GM19035 (cell line): ENCODE measurements at regions not wholly inside any gene's neighbourhood (a gene's known extent, or its start where the extent isn't known, plus 50 kb on each side); places are given as distances from the start of the nearest gene placed in this dataset.

Source experiments
- ATAC-seq: cut with Tn5 transposase; IDR thresholded peaks from one replicate; pipeline ENCODE4 v1.9.1; 2021; ENCODE audit not compliant: unreplicated experiment

DNA sequence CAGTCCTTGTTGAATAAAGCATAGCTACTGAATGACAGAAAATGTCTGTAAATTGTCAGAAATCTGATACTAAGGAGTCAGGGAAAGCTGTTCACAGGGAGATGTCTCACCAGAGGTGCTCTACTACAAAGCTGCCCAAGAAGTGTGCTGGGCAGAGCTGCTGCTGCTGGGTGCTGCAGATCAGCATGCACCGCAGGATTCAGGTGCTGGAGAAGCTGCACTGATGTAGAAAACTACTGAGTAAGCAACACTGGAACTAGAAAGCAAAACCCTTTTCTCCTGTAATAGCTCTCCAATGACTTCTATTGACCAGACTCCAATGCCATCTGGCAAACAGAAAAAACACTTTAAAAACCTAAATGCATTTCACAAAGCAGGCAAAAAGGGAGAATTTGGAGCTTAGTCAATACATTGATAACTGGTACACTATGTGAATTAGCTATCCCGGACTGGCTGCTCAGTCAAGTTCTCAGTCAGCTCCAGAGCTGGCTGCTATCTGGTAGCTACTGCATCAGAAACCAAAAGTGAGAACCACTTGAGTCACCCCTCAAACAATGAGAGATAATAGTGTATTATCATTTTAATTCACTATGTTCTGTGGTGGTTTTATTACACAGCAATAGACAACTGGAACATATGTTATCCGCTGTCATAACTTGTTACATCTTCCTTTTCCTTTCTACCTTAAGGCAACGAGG, 493.1 kb downstream of the CPS1 start:
- ATAC-seq = no peak

DNA sequence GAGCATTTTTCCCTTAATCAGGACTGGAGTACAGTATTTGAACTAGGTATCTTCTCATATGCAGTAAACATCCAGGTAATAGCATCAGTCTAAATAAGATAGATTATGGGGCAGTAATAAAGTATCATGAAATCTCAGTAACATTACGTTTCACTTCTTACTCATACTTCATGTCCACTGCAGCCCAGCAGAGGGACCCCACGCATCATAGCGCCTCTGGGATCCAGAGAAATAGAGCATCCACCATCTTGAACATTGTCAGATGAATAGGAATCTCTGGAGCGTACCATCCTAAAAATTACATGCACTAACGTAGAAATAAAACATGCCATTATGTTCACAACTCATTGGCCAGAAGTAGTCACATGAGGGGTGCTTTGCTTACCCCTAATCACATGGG, 499.0 kb downstream of the CPS1 start:
- ATAC-seq = no peak

DNA sequence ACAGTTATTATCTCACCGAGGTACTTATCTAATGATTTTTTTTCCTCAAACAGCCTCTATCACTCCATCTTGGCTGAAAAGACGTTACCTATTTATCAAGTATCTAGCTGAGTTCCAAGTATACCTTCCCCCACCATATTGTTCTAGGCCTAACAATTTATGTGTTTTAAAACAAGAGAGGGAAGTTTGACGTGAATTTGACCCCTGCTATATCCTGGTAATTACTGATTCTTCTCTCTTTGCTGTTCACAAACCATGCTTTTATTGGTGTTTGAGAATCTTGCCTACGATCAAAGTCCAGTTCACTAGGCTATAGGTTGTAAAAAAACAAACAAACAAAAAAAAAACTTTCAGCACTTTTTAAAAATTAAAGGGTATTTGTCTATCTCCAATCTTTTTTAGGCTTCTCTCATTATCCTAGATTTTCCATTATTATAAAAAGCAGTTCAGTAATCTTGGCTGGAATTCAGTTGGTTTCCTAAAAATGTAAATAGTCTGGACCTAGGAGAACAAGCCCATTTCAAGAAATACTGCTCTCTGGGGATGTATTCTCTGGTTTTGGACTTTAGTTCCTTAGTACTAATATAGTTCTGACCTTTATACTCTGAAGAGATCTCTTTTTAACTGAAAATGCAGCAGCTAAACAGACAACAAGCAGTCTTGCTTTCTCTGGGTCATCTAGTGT, 505.4 kb downstream of the CPS1 start:
- no peak for ATAC-seq

DNA sequence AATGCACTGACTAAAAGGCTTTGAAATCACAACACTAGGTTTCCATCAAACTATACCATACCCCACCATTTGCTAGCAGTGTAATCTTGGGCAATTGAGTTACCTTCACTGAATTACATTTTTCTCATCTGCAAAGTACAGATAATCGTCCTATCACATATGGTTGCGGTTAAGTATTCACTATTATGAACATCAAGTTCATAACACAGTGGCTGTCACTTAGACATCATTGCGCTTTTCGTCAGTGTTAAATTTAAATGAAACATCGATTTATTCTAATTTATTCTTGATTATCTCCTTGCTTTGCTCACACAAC, 505.9 kb downstream of the CPS1 start:
- no peak for ATAC-seq

DNA sequence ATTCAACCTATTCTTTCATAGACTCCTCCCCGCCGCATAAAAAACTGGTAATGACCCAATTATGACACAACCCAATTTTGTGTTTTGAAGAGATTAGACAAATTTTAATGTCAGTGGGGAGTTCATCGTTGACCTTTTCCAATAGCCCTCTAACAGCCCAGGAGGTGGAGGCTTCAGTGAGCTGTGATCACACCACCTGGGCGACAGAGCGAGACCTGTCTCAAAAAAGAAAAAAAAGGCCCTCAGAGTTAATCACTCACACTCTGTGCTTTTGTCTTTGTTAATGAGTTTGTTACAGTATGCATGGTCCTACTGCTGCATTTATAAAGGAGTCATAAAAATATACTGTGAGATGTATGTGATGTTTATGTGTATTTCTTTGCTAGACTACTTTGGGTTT, 510.6 kb downstream of the CPS1 start:
- ATAC-seq = no peak

DNA sequence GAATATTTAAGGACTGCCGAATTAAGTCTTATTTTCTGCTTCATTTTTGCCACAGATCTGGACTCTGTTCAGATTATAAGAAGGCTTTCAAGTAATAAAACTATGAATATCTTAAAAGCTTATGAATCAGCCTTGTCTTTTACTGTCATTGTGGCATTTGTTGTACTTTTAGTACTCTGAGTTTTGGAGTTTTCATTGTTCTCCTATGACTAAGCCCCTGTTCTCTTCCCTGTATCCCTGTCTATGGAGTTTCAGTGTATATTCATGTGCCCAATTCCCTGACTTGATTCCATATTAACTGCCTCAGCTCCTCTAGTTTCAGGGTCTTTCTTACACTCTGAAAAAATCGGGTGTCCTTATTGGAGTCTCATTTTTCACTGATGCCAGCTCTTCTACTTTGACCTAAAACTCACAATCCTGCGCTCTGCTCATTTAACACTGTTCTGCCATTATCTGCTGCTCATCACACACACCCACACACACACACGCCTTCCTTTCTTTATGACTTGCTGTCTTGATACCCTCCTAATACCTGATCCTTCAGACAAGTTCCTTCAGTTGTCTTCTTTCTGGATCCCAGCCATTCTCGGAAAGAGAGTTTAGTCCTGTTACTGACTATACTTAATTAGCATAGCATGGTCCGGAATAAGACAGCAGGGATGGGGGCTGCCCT, 511.8 kb downstream of the CPS1 start:
- ATAC-seq = no peak

DNA sequence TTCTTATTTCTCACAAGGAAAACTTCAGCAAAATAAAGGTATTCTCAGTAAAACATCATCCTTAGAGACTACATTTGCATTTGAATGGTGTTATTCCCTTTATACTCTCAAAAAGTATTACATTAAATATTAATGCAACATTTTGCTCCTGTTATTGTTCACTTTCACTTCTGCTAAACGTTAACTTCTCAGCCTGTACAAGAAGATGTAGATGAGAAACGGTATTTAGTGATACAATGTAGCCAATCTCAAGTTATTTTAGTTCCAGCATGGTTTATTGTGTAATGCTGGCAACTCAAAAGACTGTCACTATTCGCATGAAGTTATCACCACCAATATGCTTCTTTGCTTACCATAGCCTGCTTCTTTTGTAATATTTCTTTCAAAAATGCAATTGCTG, 514.1 kb downstream of the CPS1 start:
- no peak for ATAC-seq

DNA sequence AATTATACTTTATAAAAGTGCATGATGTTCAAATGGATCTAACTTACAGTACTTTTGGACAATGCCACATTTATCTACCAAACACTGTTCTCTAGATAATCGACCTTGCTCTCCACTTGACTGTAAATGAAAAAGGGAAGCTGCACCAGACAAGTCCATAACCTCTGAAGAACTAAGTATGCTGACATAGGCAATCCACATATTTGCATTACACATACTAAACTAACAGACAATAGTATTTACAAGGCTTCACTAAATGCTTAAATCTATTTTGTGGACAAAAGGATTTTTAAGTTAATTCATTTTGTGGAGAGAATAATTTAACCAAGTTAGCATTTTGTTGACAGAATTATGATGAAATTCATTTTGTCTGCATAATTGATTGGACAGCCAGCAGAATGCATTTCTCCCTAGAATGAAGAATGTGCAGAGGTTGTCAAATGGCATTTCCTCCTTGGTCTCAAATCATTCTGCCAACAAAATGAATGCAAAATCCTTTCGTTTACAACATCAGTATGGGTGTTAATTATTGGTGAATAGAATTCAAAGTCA, 520.9 kb downstream of the CPS1 start:
- no peak for ATAC-seq

DNA sequence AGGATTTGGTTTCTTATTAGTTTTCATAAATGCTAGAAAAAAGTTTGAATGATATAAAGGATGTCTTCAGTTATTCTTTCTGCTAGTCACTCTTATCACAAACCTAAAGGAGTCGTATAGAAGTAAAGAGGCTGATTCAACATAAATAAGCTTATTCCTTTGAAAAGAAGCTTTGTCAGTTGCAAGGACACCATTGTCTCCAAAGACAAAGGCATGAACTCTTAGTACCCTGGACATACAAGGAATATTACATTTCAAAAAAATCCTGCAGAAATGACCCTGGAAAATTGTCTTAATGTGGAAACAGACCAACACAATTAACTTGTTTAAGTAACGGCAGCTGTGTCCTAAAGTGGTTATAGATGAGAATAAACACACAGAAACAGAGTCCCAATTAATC, 528.0 kb downstream of the CPS1 start:
- no peak for ATAC-seq

DNA sequence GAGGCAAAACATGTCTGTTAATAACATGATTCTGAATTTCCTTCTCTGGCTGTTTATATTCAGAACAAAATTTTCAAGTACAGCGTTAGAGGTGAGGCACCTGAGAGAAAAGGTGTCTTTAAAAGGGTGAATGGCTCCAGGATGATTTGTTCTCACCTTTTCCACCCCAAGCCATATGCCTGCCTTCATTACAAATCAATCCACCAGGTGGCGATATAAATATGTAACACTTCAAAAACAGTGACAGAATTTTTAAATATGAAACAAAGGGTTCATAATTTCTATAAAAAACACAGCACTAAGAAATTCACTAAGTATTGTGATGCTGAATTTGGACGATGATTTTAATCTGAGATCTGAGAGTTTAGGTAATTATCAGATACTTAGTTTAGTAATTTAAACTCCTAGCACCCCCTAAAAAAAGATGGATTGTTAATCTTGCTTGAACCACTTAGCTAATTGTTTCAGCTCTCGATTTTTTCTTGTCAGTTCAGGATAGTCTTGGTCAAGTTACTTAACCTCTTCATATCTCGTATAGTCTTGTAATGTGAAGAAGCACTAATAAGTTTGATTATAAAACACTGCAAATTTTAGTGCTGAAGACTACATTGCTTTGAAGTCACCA, 528.8 kb downstream of the CPS1 start:
- ATAC-seq = peak; percentile 71

DNA sequence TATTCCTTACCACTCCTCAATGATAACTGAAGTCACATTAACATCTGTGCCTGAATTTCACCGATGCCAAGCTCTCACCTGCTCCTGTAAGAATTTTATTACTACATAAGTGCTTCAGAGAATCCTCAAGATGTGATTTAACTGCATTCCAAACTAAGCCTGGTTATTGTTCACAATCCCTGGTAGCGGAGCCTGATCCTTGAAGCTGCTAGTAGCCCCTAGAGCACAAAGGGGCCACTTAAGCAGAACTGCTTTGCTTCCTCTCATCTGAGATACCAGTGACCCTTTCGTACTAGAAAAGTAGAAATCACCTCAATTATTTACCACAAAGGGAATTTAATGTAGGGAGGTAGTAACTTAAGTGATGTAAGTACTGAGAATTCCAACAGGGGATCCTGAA, 529.6 kb downstream of the CPS1 start:
- ATAC-seq = no peak

DNA sequence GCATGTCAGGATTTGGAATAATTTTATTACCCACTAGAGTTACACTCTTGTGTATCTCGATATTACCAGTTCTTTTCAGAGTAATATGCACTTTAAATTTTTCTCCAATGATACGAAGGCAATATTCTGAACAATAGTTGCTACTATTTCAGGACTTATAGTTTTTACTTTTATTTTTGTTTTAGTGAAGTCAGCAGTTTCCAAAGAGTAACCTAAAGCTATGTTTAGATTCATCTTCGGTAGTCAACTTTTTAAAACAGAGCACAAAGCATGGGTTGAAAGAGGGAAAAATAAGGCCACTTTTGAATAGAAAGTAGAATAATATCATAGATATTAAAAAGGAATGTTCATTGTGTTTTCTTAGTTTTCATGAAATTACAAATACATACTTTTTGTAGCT, 532.7 kb downstream of the CPS1 start:
- no peak for ATAC-seq

DNA sequence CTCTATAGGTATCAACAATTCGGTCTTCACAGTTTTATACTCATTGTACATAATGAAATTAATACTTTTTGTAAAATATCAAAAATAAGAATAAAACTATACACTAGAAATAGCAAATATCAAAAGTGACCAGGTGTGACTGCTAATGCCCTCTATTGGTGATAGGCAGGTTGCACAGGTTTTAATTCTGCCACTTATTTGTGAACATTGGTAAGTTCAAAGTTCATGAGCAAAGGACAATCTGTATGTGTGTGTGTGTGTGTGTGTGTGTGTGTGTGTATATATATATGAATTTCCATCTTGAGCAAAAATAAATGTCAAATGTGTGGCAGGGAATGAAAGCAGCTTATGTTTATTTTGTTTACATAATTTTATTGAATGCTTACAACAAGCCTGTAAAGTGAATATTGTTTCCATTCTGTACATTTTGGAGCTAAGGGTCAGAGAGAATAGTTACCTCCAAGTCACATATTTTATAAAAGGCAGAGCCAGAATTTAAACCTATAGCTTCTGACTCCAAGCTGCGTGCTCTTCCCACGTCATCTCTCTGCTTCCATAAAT, 537.4 kb downstream of the CPS1 start:
- peak; percentile 65 for ATAC-seq

DNA sequence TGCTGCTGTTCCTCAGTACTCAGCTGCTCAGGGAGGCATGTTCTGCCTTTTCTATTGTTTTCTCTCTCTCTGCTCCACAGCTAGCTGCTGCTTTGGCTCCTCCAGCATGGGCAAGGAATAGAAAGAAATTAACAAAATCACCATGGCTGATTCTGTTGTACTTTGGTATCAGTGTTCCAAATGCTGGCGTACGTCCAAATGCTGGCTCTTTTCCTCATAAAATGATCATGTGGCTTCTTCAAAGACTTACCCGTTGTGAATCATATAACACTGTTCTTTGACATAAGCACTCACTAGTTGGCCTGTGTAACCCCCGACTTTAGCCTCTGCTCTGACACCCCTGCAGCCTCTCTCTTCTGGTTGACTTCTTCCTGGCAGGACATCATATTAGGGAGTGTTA, 547.6 kb downstream of the CPS1 start:
- no peak for ATAC-seq

DNA sequence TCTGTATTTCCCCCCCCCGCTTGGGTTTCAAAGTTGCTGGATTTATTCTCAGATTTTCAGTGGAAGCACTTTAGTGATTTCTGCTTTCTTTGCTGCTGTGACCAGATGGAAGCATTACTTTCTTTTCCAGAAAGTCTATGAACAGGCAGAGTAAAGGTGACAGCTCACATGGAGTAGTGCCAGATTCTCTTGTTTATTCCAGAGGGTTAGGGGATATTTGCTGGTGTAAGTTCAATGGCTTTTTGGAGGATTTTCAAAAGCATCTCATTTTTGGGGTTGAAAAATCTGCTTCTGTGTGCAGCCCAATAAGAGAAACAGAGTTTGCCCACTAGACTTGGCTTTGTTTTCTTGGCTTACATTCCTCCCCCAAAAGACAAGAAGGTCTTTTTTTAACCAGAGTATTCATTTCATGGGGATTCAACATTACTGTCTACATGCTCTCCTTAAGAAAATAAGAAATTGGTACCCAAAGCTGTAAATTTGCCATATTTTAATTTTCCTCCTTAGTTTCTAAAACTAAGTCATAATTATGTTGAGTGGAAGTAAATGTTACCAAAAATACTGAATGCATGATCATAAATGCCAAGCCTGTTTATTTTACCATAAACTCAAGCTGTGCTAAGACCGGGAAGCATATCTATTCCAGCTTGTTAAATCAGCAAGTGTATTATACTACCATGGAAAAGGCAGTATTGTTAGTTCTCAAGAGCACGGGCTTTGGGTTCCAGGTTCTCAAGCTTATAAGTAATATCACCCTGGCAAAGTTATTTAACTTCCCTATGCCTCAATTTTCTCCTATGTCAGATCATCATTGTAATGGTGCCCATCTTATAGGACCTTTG, 557.2 kb downstream of the CPS1 start:
- ATAC-seq = no peak

DNA sequence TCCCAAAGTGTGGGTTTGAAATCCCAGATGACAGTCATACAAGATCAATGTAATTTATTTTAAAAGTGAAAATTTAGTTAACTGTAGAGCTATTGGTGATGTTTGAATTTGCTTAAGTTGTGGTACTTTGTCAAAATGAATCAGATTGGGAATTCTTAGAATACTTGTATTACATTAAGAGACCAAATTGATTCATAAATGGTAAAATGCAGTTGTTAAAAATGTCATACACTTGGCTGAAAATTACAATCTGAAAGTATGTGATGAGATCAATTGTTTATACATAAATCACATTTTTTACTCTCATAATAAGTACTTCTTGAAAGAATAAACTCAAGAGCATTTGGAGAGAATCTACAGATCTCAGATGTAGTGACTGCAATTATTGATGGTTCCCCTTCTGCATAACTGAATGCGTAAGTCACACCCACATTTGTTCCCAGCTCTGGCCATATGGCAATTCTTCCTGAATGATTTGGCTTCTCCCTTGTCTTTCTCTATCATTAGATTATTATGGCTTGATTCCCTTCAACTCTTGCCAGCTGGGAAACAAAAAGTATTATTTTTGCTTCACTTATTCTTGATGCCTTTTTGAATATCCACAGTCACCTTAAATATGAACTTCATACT, 558.5 kb downstream of the CPS1 start:
- no peak for ATAC-seq

DNA sequence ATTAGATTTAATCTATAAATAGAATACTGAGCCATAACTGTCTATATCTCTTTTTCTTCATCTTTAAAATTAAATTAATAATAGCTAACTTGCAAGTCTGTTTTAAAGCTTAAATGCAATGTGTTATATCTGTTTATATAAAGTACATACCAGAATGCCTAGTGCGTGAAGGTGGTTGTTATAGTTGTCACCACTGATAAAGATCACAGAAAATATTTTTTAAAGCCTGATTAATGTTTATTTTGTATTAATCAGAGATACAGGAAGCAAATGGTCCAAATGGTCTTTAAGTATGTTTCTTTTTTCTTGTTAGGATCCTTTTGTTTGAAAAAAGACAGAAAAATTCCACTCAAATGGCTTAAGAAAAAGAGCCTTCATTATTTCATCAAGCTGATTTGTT, 560.6 kb downstream of the CPS1 start:
- no peak for ATAC-seq

DNA sequence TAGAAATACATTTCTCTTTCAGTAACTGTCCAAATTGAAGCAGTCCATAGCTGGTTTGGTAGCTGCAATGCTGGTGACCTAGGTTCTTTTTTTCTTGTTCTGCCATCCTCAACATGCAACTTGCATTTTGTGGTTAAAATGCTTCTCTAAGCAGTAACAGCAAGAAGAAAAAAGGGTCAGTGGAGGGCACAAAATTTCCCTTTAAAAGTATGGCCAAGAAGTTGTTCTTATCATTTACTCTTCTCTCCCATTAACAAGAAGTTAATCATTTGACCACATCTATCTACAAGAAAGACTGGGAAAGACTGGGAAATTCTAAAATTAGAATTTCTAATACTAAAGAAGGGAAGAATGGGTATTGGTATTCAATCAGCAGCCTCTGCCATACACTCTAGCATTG, 569.9 kb downstream of the CPS1 start:
- no peak for ATAC-seq

DNA sequence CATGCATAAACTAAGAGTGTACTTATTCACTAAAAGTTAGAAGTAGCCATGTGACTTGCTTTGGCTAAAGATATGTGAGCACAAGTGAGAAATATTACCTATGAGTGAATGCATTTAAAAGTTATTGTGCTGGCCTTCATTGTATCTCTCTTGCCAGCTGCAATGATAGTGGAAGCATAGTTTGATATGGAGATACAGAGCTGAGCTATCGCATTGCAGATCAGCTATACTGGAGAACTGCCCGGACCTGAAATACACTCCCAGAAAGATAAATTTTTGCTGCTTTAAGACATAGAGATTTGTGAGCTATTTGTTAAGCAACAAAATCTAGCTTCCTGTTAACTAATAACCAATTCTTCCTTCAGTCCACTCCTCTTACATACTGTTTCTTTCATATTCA, 571.1 kb downstream of the CPS1 start:
- ATAC-seq = no peak

DNA sequence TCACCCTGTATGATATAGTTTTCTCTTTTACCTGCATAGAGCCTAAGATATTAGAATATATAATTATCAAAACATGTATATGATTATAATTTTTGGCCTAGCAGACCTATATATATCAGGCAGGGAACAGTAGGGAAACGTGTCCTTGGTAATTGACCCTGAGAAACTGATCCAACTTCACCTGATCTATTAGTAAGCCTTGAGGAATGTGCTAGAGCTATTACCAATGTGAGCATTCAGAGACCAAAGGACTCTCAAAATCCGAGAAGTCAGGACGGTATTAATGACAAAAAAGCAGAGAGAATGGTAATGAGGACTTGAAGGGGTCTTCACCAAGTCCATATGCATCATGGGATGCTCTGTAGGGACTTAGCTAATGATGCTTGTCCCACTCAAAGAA, 571.9 kb downstream of the CPS1 start:
- ATAC-seq = no peak
